ENCODE measurements at regions not wholly inside any gene's neighbourhood (a gene's known extent, or its start where the extent isn't known, plus 50 kb on each side); places are given as distances from the start of the nearest gene placed in this dataset.
"Not testable (repeated sequence)": the region's sequence is repeated elsewhere in the genome, so short reads cannot be mapped to it uniquely, and the experiment has no call there.

GRCh38 chr1:193406901-193407300, 220.5 kb upstream of the B3GALT2 start:
- no peak for DNase-seq (ENCODE audit: low read depth)

- no peak for DNase-seq (ENCODE audit: low read depth)
Observed at GRCh38 chr1:193404236-193404635, 217.8 kb upstream of the B3GALT2 start.

GRCh38 chr1:193402977-193403376, 216.6 kb upstream of the B3GALT2 start:
- DNase-seq (ENCODE audit: low read depth), result no peak

- no peak for DNase-seq (ENCODE audit: low read depth)
Observed at GRCh38 chr1:193402037-193402436, 215.6 kb upstream of the B3GALT2 start.

GRCh38 chr1:193394336-193394735, 207.9 kb upstream of the B3GALT2 start:
- no peak for DNase-seq (ENCODE audit: low read depth)

- DNase-seq (ENCODE audit: low read depth), result no peak
Observed at GRCh38 chr1:193392686-193393085, 206.3 kb upstream of the B3GALT2 start.

GRCh38 chr1:193388683-193389082, 202.3 kb upstream of the B3GALT2 start:
- DNase-seq (ENCODE audit: low read depth), result no peak

GRCh38 chr1:193388165-193388564, 201.8 kb upstream of the B3GALT2 start:
- DNase-seq (ENCODE audit: low read depth), result no peak

GRCh38 chr1:193387406-193387805, 201.0 kb upstream of the B3GALT2 start:
- DNase-seq (ENCODE audit: low read depth), result no peak

- DNase-seq (ENCODE audit: low read depth), result not testable (repeated sequence)
Observed at GRCh38 chr1:193378451-193378850, 192.0 kb upstream of the B3GALT2 start.

GRCh38 chr1:193377472-193377871, 191.1 kb upstream of the B3GALT2 start:
- no peak for DNase-seq (ENCODE audit: low read depth)

- no peak for DNase-seq (ENCODE audit: low read depth)
Observed at GRCh38 chr1:193372553-193372952, 186.1 kb upstream of the B3GALT2 start.

GRCh38 chr1:193368302-193368701, 181.9 kb upstream of the B3GALT2 start:
- no peak for DNase-seq (ENCODE audit: low read depth)

GRCh38 chr1:193367863-193368262, 181.4 kb upstream of the B3GALT2 start:
- DNase-seq (ENCODE audit: low read depth), result no peak

- no peak for DNase-seq (ENCODE audit: low read depth)
Observed at GRCh38 chr1:193366764-193367507, 180.5 kb upstream of the B3GALT2 start.

- no peak for DNase-seq (ENCODE audit: low read depth)
Observed at GRCh38 chr1:193365966-193366365, 179.6 kb upstream of the B3GALT2 start.

GRCh38 chr1:193359631-193360030, 173.2 kb upstream of the B3GALT2 start:
- no peak for DNase-seq (ENCODE audit: low read depth)

- DNase-seq (ENCODE audit: low read depth), result no peak
Observed at GRCh38 chr1:193358419-193358818, 172.0 kb upstream of the B3GALT2 start.

GRCh38 chr1:193356249-193356648, 169.8 kb upstream of the B3GALT2 start:
- no peak for DNase-seq (ENCODE audit: low read depth)

- no peak for DNase-seq (ENCODE audit: low read depth)
Observed at GRCh38 chr1:193355626-193356025, 169.2 kb upstream of the B3GALT2 start.

GRCh38 chr1:193355178-193355577, 168.8 kb upstream of the B3GALT2 start:
- no peak for DNase-seq (ENCODE audit: low read depth)

GRCh38 chr1:193348769-193349535, 162.5 kb upstream of the B3GALT2 start:
- no peak for DNase-seq (ENCODE audit: low read depth)

GRCh38 chr1:193348091-193348768, 161.8 kb upstream of the B3GALT2 start:
- DNase-seq (ENCODE audit: low read depth), result no peak

Data from stimulated activated CD8-positive, alpha-beta memory T cell treated with anti-CD3 and anti-CD28 coated beads, Interleukin-15, amount 100 ng/mL, for 1 hour (primary cell).